GM12874 (cell line): ENCODE measurements at regions not wholly inside any gene's neighbourhood (a gene's known extent, or its start where the extent isn't known, plus 50 kb on each side); places are given as distances from the start of the nearest gene placed in this dataset.

Experiments
- TF ChIP-seq, protein P1 (sequence below): IDR thresholded peaks from 2 replicates; pipeline ENCODE4 v1.5.1; 2011; ENCODE audit warnings: low read depth, mild to moderate bottlenecking, control low read depth, low read length, moderate library complexity; ENCODE audit not compliant: insufficient read depth

DNA sequence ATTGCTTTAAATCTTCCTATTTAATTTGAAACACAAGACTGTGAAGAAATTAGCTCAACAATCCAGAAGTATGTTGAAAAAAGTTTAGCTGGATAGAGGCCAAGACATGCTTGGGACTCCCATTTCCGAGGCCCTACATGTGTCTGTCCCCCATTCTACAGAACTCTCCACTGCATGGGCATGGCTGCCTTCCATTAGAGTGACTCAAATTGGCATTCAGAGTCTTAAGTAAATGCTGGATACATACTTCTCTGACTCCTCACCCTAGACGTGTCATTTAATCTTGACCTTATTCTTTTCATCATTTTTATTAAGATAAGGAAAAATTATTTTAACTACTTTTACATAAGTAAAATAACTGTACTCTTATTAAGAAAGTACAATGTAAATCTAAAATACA, 530.4 kb upstream of the CDH9 start:
- TF ChIP-seq, protein P1, sequence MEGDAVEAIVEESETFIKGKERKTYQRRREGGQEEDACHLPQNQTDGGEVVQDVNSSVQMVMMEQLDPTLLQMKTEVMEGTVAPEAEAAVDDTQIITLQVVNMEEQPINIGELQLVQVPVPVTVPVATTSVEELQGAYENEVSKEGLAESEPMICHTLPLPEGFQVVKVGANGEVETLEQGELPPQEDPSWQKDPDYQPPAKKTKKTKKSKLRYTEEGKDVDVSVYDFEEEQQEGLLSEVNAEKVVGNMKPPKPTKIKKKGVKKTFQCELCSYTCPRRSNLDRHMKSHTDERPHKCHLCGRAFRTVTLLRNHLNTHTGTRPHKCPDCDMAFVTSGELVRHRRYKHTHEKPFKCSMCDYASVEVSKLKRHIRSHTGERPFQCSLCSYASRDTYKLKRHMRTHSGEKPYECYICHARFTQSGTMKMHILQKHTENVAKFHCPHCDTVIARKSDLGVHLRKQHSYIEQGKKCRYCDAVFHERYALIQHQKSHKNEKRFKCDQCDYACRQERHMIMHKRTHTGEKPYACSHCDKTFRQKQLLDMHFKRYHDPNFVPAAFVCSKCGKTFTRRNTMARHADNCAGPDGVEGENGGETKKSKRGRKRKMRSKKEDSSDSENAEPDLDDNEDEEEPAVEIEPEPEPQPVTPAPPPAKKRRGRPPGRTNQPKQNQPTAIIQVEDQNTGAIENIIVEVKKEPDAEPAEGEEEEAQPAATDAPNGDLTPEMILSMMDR = no peak

DNA sequence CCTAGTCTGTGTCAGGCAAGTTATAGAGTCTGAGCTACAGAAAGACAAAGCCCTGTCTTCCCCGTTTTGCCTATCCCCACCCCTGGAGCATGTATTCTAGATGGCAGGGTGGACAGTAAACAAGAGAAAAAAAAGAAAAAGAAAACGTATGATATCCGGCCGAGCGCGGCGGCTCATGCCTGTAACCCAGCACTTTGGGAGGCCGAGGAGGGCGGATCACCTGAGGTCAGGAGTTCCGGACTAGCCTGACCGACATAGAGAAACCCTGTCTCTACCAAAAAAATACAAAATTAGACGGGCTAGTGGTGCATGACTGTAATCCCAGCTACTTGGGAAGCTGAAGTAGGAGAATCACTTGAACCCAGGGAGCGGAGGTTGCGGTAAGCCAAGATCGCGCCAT, 523.0 kb upstream of the CDH9 start:
- TF ChIP-seq, protein P1 = no peak

DNA sequence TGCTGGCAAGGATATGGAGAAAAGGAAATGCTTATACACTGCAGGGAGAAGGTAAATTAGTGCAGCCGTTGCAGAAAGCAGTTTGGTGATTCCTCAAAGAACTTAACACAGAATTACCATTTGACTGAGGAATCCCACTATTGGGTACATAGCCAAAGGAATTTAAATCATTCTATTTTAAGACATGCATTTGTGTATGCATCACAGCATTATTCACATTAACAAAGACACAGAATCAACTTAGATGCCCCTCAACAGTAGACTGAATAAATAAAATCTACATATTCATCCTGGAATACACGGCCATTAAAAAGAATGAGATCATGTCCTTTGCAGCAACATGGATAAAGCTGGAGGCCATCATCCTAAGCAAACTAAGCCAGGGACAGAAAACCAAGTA, 510.1 kb upstream of the CDH9 start:
- TF ChIP-seq, protein P1 = no peak

DNA sequence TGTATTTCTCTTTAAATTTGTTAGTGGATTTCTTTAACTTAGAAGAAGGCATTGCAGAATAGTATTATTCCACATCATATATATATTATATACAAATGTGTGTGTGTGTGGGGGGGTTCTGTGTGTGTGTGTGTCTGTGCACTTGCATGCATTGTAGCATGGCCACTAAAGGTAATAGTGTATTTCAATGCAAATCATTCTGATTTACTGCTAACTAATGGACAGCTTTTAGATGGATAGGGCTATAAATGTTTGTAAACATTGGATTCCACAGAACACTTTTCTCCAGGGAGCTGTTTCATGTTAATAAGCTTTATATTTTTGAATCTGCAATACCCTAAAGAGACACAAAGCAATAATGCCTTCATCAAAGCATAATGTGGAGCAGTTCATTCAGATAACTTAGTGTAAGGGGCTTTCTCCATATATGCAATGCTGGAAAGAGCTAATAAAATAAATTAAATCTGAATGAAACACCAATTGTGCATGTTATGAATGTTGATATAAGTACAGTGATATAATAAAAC, 496.7 kb upstream of the CDH9 start:
- TF ChIP-seq, protein P1 = no peak

DNA sequence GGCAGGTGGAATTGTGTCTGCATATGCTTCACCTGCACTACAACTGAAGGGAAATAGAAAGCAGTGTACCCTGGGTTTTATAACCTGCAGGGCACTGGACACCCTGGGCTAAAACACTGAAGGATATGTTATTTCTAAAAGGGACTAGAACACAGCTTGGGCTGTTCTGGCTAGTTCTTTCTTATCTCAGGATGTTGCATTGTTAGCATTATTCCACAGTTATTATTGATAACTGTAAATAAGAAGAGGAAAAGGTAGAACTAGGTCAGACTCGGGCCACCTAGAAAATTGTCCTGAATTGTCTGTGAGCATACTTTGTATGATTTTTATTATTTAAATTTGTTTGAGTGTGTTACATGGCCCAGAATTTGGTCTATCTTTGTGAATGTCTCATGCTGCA, 493.9 kb upstream of the CDH9 start:
- TF ChIP-seq, protein P1 = no peak

DNA sequence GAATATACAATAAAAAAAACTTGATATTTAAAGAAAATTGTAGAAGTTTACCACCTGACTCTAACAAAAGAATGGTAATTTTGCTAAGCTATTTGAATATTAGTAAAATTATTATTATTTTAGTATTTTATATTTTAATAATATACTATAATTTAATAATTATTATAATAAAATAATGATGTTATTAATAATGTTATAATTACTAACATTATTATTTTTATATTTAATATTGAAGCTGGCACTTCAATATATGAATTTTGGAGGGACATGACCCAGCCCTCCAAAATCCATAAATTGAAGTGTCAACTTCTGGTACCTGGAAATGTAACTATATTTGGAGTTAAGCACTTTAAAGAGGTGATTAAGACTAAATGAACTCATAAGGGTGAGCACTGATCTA, 486.1 kb upstream of the CDH9 start:
- TF ChIP-seq, protein P1 = no peak

DNA sequence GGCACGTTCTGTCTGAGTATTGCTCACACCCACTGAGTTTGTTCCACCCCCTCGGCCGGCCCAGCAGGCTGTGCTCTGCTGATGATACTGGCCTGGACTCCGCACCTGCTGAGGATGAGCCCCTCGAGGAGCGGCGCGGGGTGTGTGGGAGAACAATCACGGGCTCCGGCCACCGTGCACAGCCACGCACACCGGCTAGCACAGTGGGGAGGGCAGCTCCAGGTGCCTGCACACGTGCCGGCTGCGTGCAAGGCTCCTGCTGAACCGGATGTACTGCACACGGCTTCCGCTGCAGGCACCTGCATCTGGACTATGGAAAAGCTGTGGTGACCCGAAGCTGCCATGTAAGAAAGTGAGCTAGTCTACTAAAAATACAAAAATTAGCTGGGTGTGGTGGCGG, 485.2 kb upstream of the CDH9 start:
- TF ChIP-seq, protein P1 = no peak
